ENCODE measurements at regions not wholly inside any gene's neighbourhood (a gene's known extent, or its start where the extent isn't known, plus 50 kb on each side); places are given as distances from the start of the nearest gene placed in this dataset.
"Not testable (repeated sequence)": the region's sequence is repeated elsewhere in the genome, so short reads cannot be mapped to it uniquely, and the experiment has no call there.

DNA sequence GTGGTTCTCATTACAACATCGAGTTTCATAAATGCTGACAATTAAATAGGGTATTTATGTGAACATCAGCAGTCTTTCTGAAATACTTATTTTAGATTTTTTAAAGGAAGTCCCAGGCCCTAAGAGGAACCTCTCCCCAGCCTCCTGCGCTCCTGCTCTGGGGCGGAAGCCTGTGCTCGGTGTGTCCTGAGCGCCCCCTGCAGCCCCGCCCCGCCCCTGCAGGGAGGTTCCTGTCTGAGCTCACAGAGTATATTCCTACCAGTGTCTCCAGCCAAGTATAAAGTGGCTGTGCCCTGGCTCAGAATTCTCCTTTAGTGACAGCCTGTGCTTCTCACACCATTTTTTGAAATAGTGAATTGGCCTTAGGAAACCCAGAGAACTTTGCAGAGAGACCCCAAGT, 567.9 kb downstream of the GOLGA6L6 start:
- H3K27me3 Mint-ChIP-seq: no peaks in the 10 kb centered on the region
- TF ChIP-seq, protein P1, sequence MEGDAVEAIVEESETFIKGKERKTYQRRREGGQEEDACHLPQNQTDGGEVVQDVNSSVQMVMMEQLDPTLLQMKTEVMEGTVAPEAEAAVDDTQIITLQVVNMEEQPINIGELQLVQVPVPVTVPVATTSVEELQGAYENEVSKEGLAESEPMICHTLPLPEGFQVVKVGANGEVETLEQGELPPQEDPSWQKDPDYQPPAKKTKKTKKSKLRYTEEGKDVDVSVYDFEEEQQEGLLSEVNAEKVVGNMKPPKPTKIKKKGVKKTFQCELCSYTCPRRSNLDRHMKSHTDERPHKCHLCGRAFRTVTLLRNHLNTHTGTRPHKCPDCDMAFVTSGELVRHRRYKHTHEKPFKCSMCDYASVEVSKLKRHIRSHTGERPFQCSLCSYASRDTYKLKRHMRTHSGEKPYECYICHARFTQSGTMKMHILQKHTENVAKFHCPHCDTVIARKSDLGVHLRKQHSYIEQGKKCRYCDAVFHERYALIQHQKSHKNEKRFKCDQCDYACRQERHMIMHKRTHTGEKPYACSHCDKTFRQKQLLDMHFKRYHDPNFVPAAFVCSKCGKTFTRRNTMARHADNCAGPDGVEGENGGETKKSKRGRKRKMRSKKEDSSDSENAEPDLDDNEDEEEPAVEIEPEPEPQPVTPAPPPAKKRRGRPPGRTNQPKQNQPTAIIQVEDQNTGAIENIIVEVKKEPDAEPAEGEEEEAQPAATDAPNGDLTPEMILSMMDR (conservative IDR thresholded peaks at IDR 0.05): no peak
- H3K4me1 Mint-ChIP-seq (ENCODE audit: unreplicated experiment): no peaks in the 10 kb centered on the region
- no peak overlapping the region for H3K4me3 Mint-ChIP-seq
- H3K9me3 Mint-ChIP-seq: peaks cover 10% of the 10 kb centered on the region
- H3K36me3 Mint-ChIP-seq: no peaks in the 10 kb centered on the region
- no peak overlapping the region for H3K27ac Mint-ChIP-seq
- no peak for DNase-seq (ENCODE audit: extremely low spot score, unreplicated experiment)

DNA sequence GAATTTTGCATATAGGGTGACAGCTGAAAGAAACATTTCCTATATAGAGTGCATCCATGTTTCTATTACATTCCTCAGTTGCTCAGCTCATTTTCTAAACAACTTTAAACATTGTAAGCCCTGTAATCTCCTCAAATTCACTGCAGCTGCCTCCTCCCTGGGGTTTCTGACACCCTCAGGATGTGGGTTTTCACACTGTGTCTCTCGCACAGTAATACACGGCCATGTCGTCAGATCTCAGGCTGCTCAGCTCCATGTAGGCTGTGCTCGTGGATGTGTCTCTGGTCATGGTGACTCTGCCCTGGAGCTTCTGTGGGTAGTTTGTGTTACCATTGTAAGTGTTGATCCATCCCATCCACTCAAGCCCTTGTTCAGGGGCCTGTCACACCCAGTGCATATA, 569.0 kb downstream of the GOLGA6L6 start:
- not testable (repeated sequence) for H3K36me3 Mint-ChIP-seq; H3K4me1 Mint-ChIP-seq (ENCODE audit: unreplicated experiment); H3K27ac Mint-ChIP-seq; H3K4me3 Mint-ChIP-seq; DNase-seq (ENCODE audit: extremely low spot score, unreplicated experiment); H3K27me3 Mint-ChIP-seq
- H3K9me3 Mint-ChIP-seq: peaks cover 12% of the 10 kb centered on the region

DNA sequence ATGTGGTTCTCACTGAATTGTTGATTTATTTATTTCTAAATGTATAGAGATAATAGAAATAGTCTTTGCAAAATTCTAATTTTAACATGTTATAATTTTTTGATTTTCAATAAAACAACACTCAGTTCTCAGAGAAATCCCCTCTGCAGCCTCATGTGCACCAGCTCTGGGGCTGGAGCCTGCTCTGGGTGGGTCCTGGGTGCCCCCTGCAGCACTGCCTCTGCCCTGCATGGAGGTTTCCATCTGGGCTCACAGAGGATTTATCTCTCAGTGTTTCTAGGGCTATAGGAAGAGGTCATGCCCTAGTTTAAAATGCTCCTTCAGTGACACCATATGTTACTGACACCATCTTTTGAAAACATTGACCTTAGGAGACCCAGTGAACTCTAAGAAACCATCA, 576.0 kb downstream of the GOLGA6L6 start:
- not testable (repeated sequence) for H3K4me3 Mint-ChIP-seq; H3K27me3 Mint-ChIP-seq; H3K36me3 Mint-ChIP-seq; H3K27ac Mint-ChIP-seq; DNase-seq (ENCODE audit: extremely low spot score, unreplicated experiment); H3K4me1 Mint-ChIP-seq (ENCODE audit: unreplicated experiment)
- peaks cover 10% of the 10 kb centered on the region for H3K9me3 Mint-ChIP-seq

DNA sequence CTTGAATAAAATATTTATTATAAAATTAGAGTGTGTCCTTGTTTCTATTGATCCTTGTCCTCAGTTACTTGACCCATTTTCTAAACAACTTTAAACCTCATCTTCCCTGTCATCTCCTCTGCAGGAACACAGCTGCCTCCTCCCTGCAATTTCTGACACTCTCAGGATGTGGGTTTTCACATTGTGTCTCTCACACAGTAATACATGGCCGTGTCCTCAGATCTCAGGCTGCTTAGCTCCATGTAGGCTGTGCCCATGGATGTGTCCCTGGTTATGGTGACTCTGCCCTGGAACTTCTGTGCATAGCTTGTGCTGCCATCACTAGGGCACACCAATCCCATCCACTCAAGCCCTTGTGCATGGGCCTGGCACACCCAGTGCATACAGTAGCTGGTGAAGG, 577.1 kb downstream of the GOLGA6L6 start:
- H3K27me3 Mint-ChIP-seq; H3K36me3 Mint-ChIP-seq; DNase-seq (ENCODE audit: extremely low spot score, unreplicated experiment); H3K4me1 Mint-ChIP-seq (ENCODE audit: unreplicated experiment); H3K27ac Mint-ChIP-seq; H3K4me3 Mint-ChIP-seq: not testable (repeated sequence)
- peaks cover 10% of the 10 kb centered on the region for H3K9me3 Mint-ChIP-seq

DNA sequence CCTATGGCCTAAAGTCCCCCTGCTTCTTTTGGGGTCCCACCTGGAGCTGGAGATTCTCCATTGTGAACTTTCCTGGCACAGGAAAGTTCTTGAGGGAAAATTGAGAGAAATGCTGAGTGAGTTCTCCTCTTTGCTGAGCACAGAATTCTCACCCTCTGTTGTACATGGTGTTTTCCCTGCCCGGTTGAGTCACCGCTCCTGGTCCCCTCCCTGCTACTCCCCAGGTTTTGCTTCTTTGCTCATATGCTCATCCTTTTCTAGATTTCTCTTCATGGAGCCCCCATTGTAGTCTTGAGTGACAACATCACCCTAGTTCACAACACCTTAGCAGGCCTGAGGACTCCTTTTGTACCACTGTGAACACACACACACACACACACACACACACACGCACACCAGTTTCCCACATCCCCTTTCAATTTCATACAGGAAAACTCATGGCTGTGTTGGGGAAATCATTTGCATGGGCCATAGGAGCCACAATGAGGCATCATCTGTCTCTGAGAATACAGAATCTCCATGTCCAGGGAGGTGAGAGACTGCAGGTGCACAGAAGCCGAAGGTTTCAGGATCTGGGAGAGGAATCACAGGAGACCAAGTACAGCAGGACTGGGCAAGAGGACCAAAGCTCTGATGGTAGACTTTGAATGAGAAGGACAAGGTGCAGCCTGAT, 585.3 kb downstream of the GOLGA6L6 start:
- Mint-ChIP-seq H3K9me3 (peaks cover 5% of the 10 kb centered on the region), H3K4me3 (no peak overlapping the region), H3K27ac (no peak overlapping the region), H3K4me1 (ENCODE audit: unreplicated experiment) (no peaks in the 10 kb centered on the region), H3K27me3 (no peaks in the 10 kb centered on the region), H3K36me3 (no peaks in the 10 kb centered on the region)
- no peak for DNase-seq (ENCODE audit: extremely low spot score, unreplicated experiment)
- TF ChIP-seq, protein P1 (conservative IDR thresholded peaks at IDR 0.05): no peak

DNA sequence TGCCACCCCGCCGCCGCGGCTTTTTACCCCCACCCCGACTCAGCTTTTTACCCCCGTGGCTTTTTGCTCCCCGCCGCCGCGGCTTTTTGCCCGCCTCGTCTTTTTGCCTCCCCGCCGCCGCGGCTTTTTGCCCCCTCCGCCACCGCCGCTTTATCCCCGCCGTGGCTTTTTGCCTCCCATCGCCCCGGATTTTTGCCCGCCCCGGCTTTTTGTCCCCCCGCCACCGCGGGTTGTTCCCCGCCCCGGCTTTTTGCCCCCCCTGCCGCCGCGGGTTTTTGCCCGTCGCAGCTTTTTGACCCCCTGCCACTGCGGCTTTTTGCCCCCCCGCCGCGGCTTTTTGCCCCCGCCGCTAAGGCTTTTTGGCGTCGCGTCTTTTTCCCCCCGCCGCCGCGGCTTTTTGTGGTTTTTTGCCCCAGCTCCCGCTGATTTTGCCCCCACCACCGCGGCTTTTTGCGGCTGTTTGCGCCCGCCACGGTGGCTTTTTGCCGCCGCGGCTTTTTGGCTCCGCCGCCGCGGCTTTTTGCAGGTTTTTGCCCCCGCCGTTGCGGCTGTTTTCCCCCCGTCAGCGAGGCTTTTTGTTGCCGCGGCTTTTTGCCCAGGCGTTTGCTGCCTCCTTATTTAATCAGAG, 597.2 kb downstream of the GOLGA6L6 start:
- Mint-ChIP-seq H3K36me3 (no peaks in the 10 kb centered on the region), H3K27ac (no peak overlapping the region), H3K4me3 (no peak overlapping the region), H3K9me3 (peaks cover 4% of the 10 kb centered on the region), H3K27me3 (no peaks in the 10 kb centered on the region), H3K4me1 (ENCODE audit: unreplicated experiment) (no peaks in the 10 kb centered on the region)
- TF ChIP-seq, protein P1 (conservative IDR thresholded peaks at IDR 0.05): no peak
- no peak for DNase-seq (ENCODE audit: extremely low spot score, unreplicated experiment)

DNA sequence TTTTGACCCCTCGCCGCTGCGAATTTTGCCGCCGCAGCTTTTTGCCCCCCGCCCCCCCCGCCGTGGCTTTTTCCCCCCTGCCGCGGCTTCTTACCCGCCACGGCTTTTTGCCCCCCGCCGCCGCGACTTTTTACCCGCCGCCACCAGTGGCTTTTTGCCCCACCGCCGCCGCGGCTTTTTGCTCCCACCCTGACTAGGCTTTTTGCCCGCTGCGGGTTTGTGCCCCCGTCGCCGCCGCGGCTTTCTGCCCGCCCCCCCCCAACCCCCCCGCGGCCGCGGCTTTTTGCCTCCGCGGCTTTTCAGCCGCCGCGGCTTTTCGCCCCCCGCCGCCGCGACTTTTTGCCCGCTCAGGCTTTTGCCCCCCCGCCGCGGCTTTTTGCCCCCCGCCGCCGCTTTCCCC, 598.1 kb downstream of the GOLGA6L6 start:
- H3K27me3 Mint-ChIP-seq: no peaks in the 10 kb centered on the region
- no peak overlapping the region for H3K27ac Mint-ChIP-seq
- no peaks in the 10 kb centered on the region for H3K36me3 Mint-ChIP-seq
- no peak overlapping the region for H3K4me3 Mint-ChIP-seq
- H3K9me3 Mint-ChIP-seq: peaks cover 4% of the 10 kb centered on the region
- TF ChIP-seq, protein P1 (conservative IDR thresholded peaks at IDR 0.05): no peak
- H3K4me1 Mint-ChIP-seq (ENCODE audit: unreplicated experiment): no peaks in the 10 kb centered on the region
- no peak for DNase-seq (ENCODE audit: extremely low spot score, unreplicated experiment)

DNA sequence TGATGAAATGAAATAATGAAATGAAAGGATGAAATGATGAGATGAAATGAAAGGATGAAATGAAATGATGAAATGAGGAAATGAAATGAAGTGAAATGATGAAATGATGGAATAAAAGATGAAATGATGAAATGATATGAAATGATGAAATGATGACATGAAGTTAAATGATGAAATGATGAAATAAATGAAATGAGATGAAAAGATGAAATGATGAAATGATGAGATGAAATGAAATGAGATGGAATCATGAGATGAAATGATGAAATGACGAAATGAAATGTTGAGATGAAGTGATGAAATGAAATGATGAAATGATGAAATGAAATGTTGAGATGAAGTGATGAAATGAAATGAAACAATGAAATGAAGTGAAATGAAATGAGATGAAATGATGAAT, 638.3 kb downstream of the GOLGA6L6 start:
- Mint-ChIP-seq H3K9me3 (peaks cover 25% of the 10 kb centered on the region), H3K36me3 (peaks cover 16% of the 10 kb centered on the region)
- not testable (repeated sequence) for H3K4me1 Mint-ChIP-seq (ENCODE audit: unreplicated experiment); H3K27me3 Mint-ChIP-seq; H3K27ac Mint-ChIP-seq; H3K4me3 Mint-ChIP-seq; DNase-seq (ENCODE audit: extremely low spot score, unreplicated experiment)

DNA sequence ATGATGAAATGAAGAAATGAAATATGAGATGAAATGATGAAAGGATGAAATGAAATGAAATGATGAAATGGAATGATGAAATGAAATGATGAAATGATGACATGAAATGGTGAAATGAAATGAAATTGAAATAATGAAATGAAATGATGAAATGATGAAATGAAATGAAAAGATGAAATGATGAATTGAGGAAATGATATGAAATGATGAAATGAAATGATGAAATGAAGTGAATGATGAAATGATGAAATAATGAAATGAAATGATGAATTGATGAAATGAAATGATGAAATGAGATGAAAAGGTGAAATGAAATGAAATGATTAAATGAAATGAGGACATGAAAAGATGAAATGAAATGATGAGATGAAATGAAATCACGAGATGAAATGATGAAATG, 639.2 kb downstream of the GOLGA6L6 start:
- not testable (repeated sequence) for H3K4me1 Mint-ChIP-seq (ENCODE audit: unreplicated experiment); H3K27ac Mint-ChIP-seq; DNase-seq (ENCODE audit: extremely low spot score, unreplicated experiment); H3K4me3 Mint-ChIP-seq; H3K27me3 Mint-ChIP-seq
- H3K36me3 Mint-ChIP-seq: peaks cover 16% of the 10 kb centered on the region
- peaks cover 25% of the 10 kb centered on the region for H3K9me3 Mint-ChIP-seq

DNA sequence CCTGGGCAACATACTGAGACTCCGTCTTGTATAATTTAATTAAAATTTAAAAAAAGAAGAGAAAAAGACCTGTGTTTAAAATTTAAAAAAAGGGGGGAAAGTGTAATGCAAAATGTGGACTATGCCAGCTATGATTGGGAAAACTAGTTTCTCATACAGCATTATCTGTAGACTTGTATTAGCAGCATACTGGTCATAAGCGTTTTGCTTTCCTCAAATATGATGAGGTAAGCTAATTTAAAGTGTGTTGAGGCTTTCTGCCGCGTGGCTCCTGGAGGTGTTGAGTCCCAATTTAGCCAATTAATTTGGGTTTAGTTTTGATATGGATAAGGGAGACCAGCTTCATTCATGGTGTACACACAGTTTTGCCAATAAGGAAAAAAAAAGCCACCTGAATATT, 640.2 kb downstream of the GOLGA6L6 start:
- not testable (repeated sequence) for H3K4me3 Mint-ChIP-seq; H3K27ac Mint-ChIP-seq; DNase-seq (ENCODE audit: extremely low spot score, unreplicated experiment); H3K4me1 Mint-ChIP-seq (ENCODE audit: unreplicated experiment); H3K27me3 Mint-ChIP-seq
- peaks cover 16% of the 10 kb centered on the region for H3K36me3 Mint-ChIP-seq
- H3K9me3 Mint-ChIP-seq: peaks cover 25% of the 10 kb centered on the region
